IPS DF 4.7 (cell line): ENCODE measurements at regions not wholly inside any gene's neighbourhood (a gene's known extent, or its start where the extent isn't known, plus 50 kb on each side); places are given as distances from the start of the nearest gene placed in this dataset.

Source experiments
- DNase-seq: peaks from one replicate; pipeline ENCODE4 v3.0.0-alpha.2; 2013; ENCODE audit warnings: low spot score; ENCODE audit errors: extremely low read depth

DNA sequence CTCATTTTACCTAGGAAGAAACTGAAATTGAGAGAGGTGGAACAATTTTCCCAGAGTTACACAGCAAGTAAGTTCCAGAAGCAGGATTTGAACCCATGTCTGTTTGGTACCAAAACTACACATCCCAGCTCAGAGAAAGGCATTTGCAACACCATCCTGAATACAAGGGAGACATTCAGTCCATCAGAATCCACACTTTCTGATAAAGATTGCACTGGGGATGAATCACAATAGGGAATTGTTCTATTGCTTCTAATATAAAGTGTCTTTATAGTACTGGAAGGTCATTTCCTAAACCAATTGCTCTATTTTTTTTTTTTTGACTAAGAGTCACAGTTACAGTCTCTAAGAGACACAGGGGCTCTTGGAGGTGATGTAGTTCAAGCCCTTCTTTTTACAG, 208.1 kb upstream of the CADM1 start:
- no peak for DNase-seq

DNA sequence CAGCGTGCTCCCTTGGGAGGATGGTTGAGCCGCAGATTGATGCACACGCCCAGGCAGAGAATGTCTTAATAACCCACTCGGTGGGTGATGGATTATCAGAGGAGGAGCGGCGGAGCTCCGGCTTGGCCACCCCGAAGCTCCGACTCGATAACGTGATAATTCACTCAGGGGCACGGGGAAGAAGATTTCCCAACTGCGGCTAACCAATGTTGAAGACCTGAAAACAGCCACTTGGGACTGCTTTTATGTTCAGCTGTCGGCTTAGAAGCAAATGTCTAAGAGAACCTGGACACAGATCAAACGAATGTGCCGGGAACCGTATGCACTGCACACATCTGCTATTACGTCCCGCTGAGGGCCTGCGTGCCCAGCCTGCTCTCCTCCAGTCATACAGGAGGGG, 206.8 kb upstream of the CADM1 start:
- DNase-seq, result no peak

DNA sequence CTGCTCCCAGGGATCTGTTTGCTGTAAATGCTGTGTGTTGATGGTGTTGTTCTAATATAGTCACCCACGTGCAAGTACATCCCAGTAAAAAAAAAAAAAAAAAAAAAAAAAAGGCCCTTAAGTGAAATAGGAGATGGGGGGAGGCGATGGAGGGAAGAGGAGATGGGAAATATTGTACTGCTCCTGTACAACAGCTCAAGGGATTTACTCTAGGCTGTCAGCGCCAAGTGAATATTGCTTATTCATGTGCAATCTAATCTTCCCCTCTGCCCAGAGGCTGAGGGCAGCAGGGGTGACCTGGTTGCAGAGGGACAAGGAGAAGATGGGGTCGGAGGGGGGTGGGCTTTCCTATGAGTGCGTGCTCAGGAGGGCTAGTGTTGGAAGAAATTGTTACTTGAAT, 206.2 kb upstream of the CADM1 start:
- DNase-seq, result no peak

DNA sequence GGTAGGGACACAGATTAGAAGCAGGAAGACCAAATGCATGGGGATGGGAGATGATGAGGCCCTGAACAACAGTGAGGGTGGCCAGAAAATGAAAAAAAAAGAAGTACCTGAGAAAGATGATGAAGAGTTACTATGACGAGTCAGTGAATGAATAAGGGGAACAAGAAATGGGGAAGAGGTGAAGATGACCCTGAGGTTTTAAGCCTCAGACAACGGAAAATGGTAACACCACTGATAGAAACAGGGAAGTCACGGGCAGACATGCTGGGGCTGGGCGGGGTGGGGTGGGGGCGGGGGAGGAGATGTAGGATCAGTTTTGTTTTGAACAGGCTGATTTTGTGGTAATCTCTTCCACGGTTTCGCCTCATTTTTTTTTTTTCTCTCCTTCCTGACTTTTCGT, 205.1 kb upstream of the CADM1 start:
- no peak for DNase-seq

DNA sequence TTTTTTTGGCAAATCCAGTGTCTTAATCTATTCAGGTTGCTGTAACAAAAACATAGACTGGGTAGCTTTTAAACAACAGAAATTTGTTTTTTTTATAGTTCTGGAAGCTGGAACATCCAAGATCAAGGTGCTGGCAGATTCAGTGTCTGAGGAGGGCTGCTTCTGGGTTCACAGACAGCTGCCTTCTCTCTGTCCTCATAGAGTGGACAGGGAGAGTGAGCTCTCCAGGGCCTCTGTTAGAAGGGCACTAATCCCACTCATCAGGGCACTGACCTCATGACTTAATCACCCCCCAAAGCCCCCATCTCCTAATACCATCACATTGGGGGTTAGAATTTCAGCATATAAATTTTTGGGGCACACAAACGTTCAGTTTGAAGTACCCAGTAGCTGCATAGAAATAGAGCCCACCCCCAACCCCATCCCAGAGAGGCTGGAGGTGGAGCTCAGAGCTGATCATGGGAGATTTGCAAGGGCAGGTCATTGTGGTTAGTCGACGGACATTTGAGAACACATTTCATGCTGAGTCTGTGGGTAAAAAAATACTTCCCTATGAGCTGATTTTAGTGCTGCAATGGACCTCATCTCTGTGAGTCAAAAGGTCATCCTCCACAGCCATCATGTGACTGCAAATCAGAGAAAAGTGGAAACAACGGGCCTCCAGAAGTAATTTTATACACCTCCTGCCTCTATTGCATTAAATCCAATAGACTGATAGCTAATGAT, 203.1 kb upstream of the CADM1 start:
- DNase-seq, result no peak

DNA sequence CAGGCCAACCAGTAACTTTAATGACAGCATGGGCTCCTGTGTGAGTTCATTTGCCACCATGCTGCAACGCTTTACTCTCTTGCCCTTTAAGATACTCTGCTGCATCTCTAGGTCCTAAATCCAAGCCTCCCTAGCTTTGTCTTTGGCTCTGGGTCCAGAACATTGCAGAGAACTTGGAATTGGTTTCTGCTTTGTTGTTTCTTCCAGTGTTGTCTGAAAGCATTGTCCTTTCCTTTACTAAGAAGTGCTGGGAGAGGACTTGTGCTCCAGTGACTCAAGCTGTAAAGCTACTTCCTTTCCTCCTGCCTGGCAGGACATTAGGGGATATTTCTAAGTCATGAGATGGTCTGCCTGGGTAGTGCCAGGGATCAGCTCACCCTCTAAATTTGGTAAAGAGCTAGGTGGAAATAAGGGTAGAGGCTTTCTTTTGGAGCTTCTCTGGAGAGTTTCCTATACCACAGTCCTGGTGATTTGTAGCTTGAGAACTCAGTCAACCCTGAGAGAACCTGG, 202.5 kb upstream of the CADM1 start:
- no peak for DNase-seq

DNA sequence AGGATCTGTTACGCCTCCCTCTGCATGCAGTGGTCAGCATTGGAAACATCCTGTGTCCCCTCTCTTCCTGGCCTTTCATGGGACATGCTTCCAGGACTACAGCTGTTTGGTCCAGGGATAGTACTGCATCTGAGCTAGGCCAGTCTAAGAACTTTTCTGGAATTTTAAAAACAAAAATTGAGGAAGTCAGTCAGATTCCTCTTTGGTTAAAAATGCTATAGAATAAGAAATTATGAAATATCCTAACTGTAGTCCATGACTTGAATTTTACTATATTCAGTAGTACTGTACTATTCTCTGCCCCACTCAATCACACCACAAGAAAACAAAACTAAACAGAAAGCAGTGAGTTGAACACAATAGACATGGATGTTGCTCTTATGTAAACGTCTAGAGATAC, 201.0 kb upstream of the CADM1 start:
- no peak for DNase-seq

DNA sequence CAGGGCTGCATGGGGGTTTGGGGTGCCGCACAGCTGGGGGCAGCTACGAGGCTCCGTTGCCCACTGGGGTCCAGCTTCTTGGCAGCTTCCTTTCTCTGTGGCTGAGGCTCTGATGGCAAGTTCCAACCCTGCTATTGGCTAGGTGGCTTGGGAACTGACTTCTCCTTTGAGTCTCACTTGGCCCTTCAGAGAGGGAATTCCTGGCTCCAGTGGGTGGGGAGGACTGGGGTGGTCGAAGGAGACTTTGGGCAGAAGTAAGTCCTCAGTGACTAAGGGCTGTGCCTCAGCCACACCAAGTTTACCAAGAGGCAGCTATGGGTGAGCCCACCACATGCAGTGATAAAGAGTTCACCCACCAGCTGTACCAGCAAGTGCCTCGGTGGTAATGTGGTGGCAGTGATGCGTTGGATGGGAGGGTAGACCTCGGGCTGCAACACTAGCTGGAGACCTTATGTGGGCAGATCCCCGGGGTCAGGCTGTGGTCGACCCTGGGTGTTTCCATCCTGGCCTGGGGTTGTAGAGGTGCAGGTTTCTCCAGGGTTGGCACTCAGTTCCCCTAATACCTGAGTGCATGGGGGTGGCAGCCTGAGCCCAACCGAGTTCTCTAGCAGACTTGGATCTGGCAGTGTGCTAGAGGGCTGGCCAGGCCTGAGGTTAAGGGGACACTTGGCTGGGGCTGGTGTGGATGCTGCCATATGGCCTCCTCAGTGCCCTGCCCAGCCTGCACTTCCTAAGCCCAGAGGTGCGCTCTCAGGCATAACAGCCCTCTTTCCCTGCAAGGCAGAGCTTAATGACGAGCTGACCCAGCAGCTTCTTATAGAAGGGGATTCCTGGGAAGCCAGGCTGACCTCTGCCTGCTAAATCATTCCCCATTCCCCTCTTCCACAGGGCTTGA, 197.0 kb upstream of the CADM1 start:
- no peak for DNase-seq

DNA sequence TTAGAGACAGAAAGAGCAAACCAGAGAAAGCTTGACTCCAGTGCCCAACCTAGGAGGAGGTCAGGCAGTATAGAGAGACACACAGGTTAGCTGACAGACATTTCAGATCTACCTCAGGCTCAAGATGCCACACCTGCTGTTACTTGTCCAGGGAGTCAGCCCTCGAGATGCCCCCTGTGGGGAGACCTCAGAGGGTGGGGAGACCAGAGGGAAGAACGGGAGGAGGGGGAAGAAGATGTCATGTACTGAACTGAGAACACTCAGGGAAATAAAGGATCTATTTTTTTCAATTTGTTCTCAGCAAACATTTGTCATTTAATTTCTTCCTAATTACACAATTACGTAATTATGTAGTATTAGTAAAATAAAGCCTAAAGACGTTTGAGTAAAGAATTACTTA, 196.3 kb upstream of the CADM1 start:
- DNase-seq, result no peak

DNA sequence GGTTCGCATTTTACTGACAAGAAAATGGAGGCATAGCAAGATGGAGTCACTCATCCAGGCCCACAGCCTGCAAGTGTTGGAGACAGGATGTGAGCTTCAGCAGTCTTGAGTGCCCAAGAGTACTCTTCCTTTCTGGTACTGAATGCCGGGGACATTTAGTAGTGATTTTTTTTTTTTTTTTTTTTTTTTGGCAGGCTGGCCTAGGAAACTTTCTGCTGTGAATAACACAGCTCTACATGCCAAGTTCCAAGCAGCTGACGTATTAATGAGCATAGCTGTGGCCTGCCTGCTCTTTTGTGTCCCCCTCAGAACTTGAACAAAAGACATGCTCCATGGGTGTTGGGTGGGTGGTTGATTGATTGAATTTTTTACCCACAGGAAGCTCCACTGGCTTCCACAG, 195.5 kb upstream of the CADM1 start:
- DNase-seq, result no peak

DNA sequence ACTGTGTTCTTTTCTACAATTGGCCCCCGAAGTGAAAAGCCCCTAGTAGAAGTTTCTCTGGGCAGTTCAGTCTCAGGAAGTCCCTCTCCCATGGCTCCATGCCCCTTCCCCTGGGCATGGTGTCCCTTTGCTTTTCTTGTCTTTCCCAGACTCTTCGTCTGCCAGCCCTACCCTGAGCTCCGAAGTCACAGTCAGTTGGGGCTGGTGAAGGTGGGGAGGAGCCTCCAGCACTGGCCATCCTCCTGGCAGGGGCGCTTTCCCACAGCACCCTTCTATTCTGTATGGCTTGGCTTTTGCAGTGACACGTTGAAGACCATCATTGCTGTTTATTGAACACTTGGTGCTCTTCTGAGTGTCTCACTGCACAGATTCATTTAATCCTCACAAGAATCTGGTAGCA, 195.1 kb upstream of the CADM1 start:
- DNase-seq, result no peak

DNA sequence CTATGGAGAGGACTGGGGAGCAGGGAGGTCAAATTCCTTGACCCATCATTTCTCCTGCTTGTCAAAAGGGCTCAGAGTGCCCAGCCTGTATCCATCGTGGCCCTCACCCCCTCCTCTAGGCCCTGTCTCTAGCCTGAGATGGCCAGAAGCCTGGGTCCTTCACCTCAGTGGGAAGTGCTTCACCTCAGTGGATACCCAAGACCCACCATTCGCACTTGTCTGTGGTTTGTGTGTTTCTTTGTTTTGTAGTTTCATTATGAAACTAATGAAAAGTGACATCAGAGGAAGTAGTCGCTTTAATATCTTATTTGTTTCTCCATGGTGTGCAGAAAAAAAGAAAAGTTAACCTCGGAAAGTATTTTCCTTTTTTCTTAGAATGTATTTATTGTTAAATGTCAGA, 194.0 kb upstream of the CADM1 start:
- DNase-seq, result no peak

DNA sequence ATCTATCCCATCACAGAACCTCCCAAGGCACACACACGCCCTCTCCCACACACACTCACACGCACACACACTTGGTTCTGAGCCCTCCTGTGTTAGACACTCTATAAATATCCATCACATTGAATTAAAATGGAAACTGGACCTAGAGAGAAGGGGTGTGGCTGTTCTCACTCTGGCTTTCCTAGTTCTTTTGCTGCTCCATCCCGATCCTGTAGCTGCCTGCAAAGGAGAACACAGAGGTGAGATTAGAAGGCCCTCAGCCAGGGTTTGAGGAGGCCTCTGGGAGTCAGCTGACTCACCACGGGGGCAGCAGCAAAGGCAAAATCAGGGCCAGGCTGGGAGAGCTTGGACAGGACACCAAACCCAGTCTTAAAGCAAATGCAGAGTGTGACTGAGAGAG, 192.3 kb upstream of the CADM1 start:
- DNase-seq, result no peak

DNA sequence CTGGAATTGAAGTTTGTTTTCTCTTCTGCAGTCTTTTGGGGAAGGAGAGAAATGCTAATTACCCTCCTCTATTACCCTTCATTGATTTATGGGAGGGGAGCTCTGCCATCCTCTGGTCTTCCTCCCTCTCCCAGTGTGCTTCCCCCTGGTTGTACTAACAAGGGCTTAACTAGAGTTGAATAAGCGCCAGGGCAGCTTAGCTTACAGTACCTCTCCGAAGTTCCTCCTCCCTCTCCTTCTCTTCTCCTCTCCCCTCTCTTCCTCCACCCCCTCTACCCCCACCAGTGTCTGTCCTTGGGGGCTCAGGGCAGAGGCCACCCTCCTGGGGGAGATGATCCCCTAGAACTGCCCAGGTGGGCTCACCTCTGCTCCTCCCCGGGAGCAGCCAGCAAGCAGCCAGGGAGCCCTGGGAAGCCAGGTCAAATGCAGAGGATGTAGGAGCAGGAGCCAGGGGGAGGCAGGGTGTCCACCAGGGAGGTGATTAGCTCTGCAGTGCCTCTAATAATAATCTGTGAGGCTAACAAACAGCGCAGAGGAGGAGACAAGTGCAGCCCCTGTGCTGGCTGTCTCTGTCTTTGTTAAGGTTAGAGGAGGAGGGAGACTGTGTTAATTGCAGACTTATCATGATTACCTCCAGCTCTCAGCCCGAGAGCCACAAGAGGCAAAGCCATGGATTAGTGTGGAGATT, 191.6 kb upstream of the CADM1 start:
- DNase-seq, result no peak

DNA sequence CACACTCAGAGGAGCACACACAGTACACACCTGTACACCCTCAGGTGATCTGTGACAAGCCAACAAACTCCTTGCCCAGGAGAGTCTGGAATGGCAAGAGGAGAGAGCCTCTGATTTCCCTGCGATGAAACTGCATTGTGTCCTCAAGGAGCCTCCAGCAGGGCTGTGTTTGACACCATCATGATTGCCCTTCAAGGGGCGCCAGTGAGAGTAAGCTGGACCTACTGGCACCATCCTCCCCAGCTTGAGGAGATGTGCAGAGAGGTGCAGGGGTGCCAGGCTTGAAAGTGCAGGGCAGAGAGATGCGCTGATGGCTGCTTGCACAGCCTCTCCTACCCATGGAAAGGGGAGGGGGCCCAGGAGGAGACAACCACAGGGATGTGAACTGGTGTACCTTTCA, 188.8 kb upstream of the CADM1 start:
- no peak for DNase-seq

DNA sequence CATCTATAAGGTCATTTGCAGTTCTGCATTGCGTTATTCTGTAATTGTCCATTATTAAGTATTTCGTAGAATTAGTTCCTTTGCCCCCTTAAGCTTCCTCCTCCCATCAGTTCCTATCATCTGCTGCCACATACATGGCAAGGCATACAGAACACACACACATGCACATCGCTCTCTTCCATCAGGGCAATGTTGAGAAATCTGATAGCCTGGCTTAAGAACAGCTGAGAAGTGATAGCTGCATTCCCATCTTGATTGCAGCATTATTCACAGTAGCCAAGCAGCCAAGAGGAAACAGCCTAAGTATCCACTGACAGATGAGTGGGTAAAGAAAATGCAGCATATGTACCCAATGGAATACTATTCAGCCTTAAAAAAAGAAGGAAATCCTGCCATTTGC, 186.8 kb upstream of the CADM1 start:
- DNase-seq, result no peak

DNA sequence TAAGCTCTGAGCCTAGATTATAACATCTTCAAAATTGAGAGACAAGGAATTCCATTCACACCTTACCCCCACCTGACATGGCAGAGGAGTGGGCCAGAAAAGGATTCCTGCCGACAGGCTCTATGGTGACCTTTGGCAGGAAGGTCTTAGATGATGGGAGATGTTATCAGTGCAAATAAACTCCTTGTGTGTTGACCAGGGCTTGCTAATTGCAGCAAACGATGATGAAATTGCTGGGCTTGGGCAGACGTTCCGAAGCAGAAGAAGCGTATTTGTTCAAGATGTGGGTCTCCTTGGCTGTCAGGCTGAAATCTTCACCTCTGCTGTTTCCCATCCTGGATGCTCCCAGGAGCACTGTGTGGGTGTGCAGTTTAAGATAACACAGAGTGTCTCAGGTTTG, 183.7 kb upstream of the CADM1 start:
- DNase-seq, result no peak

DNA sequence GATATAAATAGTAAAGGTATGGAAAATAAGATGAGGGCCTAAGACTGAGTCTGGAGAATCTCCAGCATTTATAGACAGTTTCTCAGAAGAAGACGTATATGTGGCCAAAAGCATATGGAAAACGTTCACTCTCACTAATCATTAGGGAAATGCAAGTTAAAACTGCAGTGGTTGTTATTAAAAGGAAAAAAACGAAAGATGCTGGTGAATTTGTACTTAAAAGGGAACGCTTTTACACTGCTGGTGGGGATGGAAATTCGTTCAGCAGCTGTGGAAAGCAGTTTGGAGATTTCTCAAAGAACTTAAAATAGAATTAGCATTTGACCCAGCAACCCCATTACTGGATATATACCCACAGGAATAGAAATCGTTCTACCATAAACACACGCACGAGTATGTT, 180.5 kb upstream of the CADM1 start:
- DNase-seq, result no peak

DNA sequence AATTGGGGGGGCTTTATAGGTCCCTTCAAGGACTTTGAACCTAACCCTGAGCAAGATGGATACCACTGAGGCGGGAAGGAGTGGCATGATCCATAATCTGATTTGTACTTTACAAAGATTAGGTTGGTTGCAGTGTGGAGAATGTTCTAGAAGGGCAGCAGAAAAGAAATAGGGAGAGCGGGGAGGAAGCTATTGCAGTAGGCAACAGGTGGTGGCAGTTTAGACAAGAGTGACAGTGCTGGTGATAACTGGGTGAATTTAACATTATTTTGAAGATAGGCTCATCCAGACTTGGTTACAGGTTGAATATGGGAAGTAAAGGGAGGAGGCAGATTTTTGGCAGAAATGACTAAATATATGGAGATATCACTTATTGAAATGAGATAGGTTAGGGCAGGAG, 179.9 kb upstream of the CADM1 start:
- no peak for DNase-seq

DNA sequence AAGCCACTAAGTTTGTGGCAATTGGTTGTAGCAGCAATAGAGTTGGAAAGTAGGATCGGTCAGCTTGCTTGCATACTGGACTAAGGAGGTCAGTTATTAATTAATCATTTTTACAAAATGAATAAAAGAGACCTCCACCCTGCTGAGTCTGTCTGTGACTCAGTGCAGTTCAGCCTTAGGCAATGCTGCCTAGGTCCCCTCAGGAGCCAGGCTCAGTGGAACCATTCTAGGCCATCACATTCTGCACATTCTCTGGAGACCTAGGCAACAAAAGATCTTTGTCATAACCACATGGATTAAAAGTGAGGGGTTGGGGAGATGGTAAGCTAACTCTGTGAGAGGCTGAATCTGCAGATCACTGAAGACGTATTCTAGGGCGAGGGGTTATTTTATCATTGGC, 178.7 kb upstream of the CADM1 start:
- no peak for DNase-seq

DNA sequence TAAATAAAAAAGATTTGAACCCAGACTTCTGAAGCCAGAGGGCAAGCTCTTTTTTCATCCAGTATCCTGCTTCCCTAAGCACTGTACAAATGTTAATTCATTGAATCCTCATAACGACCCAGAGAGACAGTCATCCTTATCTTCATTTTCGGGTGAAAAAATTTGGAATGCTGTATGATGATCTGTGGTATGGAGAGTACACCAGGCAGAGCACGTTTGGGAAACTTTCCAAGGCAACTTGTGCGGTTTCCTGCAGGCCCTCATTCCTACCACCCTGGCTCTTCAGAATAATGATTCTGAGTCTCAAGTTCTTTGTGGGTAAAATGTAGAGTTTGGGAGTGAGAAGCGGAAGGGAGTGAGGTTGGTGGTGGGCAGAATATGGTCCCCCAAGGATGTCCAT, 177.9 kb upstream of the CADM1 start:
- DNase-seq, result no peak

DNA sequence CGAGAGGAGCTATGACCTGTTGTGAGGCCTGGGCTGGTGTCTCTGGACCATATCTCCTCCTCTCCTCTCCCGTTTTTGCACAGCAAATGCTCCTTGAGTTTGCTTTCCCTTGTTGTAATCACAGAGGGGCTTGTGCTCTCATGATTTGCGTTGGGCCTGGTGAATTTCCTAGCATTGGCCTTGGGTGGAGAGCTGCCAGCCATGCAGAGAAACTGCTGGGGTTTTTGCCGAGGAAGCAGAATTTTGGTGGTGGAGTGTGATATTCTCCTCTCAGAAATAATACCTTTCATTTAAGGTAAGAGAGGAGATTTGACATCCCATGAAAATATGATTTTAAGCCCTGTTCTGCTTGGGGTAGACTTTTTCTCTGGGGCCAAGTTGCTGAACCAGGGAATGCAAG, 175.7 kb upstream of the CADM1 start:
- no peak for DNase-seq
